ENCODE measurements at regions not wholly inside any gene's neighbourhood (a gene's known extent, or its start where the extent isn't known, plus 50 kb on each side); places are given as distances from the start of the nearest gene placed in this dataset.

GRCh38 chr2:144948205-144948855 is 428.4 kb upstream of the ZEB2 start:
- no peak overlapping the region for H3K27ac Mint-ChIP-seq (ENCODE audit: unreplicated experiment)
- no peaks in the 10 kb centered on the region for H3K36me3 ChIP-seq (ENCODE audit: insufficient read depth, low read length)
- H3K4me1 ChIP-seq (ENCODE audit: insufficient read depth, low read length) = peaks cover 14% of the 10 kb centered on the region
- H3K4me2 ChIP-seq (ENCODE audit: low read length) = no peak overlapping the region
- H4K20me1 ChIP-seq (ENCODE audit: insufficient read depth, low read length) = no peaks in the 10 kb centered on the region
- no peaks in the 10 kb centered on the region for H3K36me3 Mint-ChIP-seq (ENCODE audit: low read depth, unreplicated experiment)
- H3K9me3 ChIP-seq (ENCODE audit: insufficient read depth, low read depth, low read length) = no peaks in the 10 kb centered on the region
- no peaks in the 10 kb centered on the region for H3K79me2 ChIP-seq (ENCODE audit: insufficient read depth, low read length)
- no peak for FAIRE-seq
- DNase-seq (ENCODE audit: low read depth) = no peak
- no peak for TF ChIP-seq CTCF (IDR thresholded peaks at IDR 0.05; ENCODE audit: insufficient read depth, low read depth, low read length)
- no peak for TF ChIP-seq EZH2 (IDR thresholded peaks at IDR 0.05; ENCODE audit: insufficient read depth, low read length)
- no peak overlapping the region for H3K4me3 Mint-ChIP-seq (ENCODE audit: unreplicated experiment)
- no peak overlapping the region for H3K27ac ChIP-seq (ENCODE audit: low read depth, low read length)
- no peak overlapping the region for H3K9ac ChIP-seq (ENCODE audit: low read length)
- no peaks in the 10 kb centered on the region for H3K9me3 Mint-ChIP-seq (ENCODE audit: unreplicated experiment)
- no peaks in the 10 kb centered on the region for H3K27me3 Mint-ChIP-seq (ENCODE audit: low read depth, unreplicated experiment)
- no peak overlapping the region for H2AFZ ChIP-seq (ENCODE audit: low read depth, low read length)
- peaks cover 11% of the 10 kb centered on the region for H3K4me1 Mint-ChIP-seq (ENCODE audit: low read depth, unreplicated experiment)
- H3K27me3 ChIP-seq (ENCODE audit: insufficient read depth, low read length) = no peaks in the 10 kb centered on the region
- no peak overlapping the region for H3K4me3 ChIP-seq (ENCODE audit: insufficient read depth, low read depth, low read length)

GRCh38 chr2:144947709-144948037 is 427.8 kb upstream of the ZEB2 start:
- Histone ChIP-seq H4K20me1 (ENCODE audit: insufficient read depth, low read length) (no peaks in the 10 kb centered on the region), H2AFZ (ENCODE audit: low read depth, low read length) (no peak overlapping the region), H3K9ac (ENCODE audit: low read length) (no peak overlapping the region), H3K4me1 (ENCODE audit: insufficient read depth, low read length) (peaks cover 21% of the 10 kb centered on the region), H3K79me2 (ENCODE audit: insufficient read depth, low read length) (no peaks in the 10 kb centered on the region), H3K4me3 (ENCODE audit: insufficient read depth, low read depth, low read length) (no peak overlapping the region), H3K27me3 (ENCODE audit: insufficient read depth, low read length) (no peaks in the 10 kb centered on the region), H3K27ac (ENCODE audit: low read depth, low read length) (no peak overlapping the region), H3K4me2 (ENCODE audit: low read length) (no peak overlapping the region), H3K9me3 (ENCODE audit: insufficient read depth, low read depth, low read length) (no peaks in the 10 kb centered on the region), H3K36me3 (ENCODE audit: insufficient read depth, low read length) (no peaks in the 10 kb centered on the region)
- TF ChIP-seq CTCF (IDR thresholded peaks at IDR 0.05; ENCODE audit: insufficient read depth, low read depth, low read length) = no peak
- no peak for TF ChIP-seq EZH2 (IDR thresholded peaks at IDR 0.05; ENCODE audit: insufficient read depth, low read length)
- no peak for DNase-seq (ENCODE audit: low read depth)
- peaks cover 17% of the 10 kb centered on the region for H3K4me1 Mint-ChIP-seq (ENCODE audit: low read depth, unreplicated experiment)
- no peaks in the 10 kb centered on the region for H3K36me3 Mint-ChIP-seq (ENCODE audit: low read depth, unreplicated experiment)
- FAIRE-seq = no peak
- no peaks in the 10 kb centered on the region for H3K9me3 Mint-ChIP-seq (ENCODE audit: unreplicated experiment)
- H3K4me3 Mint-ChIP-seq (ENCODE audit: unreplicated experiment) = no peak overlapping the region
- no peaks in the 10 kb centered on the region for H3K27me3 Mint-ChIP-seq (ENCODE audit: low read depth, unreplicated experiment)
- no peak overlapping the region for H3K27ac Mint-ChIP-seq (ENCODE audit: unreplicated experiment)

- H3K36me3 ChIP-seq (ENCODE audit: insufficient read depth, low read length) = no peaks in the 10 kb centered on the region
- Mint-ChIP-seq H3K4me3 (ENCODE audit: unreplicated experiment) (no peak overlapping the region), H3K27me3 (ENCODE audit: low read depth, unreplicated experiment) (no peaks in the 10 kb centered on the region), H3K4me1 (ENCODE audit: low read depth, unreplicated experiment) (peaks cover 22% of the 10 kb centered on the region), H3K27ac (ENCODE audit: unreplicated experiment) (no peak overlapping the region), H3K9me3 (ENCODE audit: unreplicated experiment) (no peaks in the 10 kb centered on the region), H3K36me3 (ENCODE audit: low read depth, unreplicated experiment) (no peaks in the 10 kb centered on the region)
- no peaks in the 10 kb centered on the region for H3K27me3 ChIP-seq (ENCODE audit: insufficient read depth, low read length)
- no peak for FAIRE-seq
- H3K27ac ChIP-seq (ENCODE audit: low read depth, low read length) = no peak overlapping the region
- H3K79me2 ChIP-seq (ENCODE audit: insufficient read depth, low read length) = no peaks in the 10 kb centered on the region
- H3K9me3 ChIP-seq (ENCODE audit: insufficient read depth, low read depth, low read length) = no peaks in the 10 kb centered on the region
- no peak for TF ChIP-seq CTCF (IDR thresholded peaks at IDR 0.05; ENCODE audit: insufficient read depth, low read depth, low read length)
- TF ChIP-seq EZH2 (IDR thresholded peaks at IDR 0.05; ENCODE audit: insufficient read depth, low read length) = no peak
- DNase-seq (ENCODE audit: low read depth) = no peak
- peaks cover 30% of the 10 kb centered on the region for H3K4me1 ChIP-seq (ENCODE audit: insufficient read depth, low read length)
- no peak overlapping the region for H3K9ac ChIP-seq (ENCODE audit: low read length)
- H4K20me1 ChIP-seq (ENCODE audit: insufficient read depth, low read length) = no peaks in the 10 kb centered on the region
- H3K4me3 ChIP-seq (ENCODE audit: insufficient read depth, low read depth, low read length) = no peak overlapping the region
- no peak overlapping the region for H3K4me2 ChIP-seq (ENCODE audit: low read length)
- no peak overlapping the region for H2AFZ ChIP-seq (ENCODE audit: low read depth, low read length)
Observed at GRCh38 chr2:144946263-144946662, 426.3 kb upstream of the ZEB2 start.

Data from astrocyte (in vitro differentiated cells and primary cell).